ENCODE measurements at regions not wholly inside any gene's neighbourhood (a gene's known extent, or its start where the extent isn't known, plus 50 kb on each side); places are given as distances from the start of the nearest gene placed in this dataset.

DNA sequence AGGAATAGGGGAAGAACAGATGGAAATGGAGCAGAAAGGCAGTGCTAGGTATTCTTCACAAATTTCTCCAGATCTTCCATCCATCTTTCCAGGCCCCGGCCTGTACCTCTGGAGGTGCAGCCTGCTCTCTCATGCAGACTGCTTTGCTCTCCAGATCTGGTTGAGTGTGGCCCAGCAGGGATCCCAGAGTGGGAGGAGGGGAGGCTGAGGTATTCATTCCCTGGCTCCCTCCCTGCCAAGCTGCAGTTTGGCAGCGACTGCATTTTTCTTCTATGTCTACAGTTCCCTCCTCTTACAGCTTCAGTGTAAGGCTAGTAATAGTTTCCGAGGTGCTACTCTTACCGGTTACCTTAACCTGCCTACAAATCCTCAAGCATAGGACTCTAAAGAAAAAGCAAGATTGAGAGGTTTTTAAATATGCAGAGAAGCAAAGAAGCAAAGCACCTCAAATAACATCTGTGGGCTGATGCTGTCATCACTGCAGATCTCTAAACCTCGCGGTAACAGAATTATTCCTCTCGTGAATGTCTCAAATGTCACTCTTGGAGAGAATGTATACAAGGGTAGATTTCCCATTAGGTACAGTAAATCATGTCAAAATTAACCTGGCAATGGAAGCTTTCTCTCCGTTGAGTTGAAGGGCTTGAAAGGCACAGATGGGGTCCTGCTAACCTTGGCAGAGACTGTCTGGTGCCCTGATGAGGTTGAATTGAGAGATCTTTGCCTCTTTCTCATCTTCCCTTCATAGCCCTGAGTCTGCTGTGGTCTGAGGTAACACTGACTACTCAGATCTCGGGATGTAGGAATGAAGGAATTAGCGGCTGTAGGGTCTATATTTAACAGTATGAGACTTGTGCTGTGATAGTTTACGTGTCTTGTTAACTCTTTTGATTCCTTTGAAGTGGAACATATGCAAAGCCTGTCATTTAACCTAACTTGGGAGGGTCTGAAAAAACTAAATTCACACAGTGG is 297.9 kb upstream of the C11orf87 start:
- H3K36me3 Mint-ChIP-seq (ENCODE audit: insufficient read depth) = no peaks in the 10 kb centered on the region
- H3K9me3 Mint-ChIP-seq (ENCODE audit: low read depth) = no peaks in the 10 kb centered on the region
- no peaks in the 10 kb centered on the region for H3K27me3 Mint-ChIP-seq
- H3K27ac Mint-ChIP-seq = no peak overlapping the region
- H3K4me3 Mint-ChIP-seq (ENCODE audit: low read depth) = no peak overlapping the region
- no peak for DNase-seq (ENCODE audit: low spot score, unreplicated experiment)
- no peaks in the 10 kb centered on the region for H3K4me1 Mint-ChIP-seq (ENCODE audit: low read depth)
- TF ChIP-seq, protein P1, sequence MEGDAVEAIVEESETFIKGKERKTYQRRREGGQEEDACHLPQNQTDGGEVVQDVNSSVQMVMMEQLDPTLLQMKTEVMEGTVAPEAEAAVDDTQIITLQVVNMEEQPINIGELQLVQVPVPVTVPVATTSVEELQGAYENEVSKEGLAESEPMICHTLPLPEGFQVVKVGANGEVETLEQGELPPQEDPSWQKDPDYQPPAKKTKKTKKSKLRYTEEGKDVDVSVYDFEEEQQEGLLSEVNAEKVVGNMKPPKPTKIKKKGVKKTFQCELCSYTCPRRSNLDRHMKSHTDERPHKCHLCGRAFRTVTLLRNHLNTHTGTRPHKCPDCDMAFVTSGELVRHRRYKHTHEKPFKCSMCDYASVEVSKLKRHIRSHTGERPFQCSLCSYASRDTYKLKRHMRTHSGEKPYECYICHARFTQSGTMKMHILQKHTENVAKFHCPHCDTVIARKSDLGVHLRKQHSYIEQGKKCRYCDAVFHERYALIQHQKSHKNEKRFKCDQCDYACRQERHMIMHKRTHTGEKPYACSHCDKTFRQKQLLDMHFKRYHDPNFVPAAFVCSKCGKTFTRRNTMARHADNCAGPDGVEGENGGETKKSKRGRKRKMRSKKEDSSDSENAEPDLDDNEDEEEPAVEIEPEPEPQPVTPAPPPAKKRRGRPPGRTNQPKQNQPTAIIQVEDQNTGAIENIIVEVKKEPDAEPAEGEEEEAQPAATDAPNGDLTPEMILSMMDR (IDR thresholded peaks at IDR 0.05; ENCODE audit: unreplicated experiment) = no peak

DNA sequence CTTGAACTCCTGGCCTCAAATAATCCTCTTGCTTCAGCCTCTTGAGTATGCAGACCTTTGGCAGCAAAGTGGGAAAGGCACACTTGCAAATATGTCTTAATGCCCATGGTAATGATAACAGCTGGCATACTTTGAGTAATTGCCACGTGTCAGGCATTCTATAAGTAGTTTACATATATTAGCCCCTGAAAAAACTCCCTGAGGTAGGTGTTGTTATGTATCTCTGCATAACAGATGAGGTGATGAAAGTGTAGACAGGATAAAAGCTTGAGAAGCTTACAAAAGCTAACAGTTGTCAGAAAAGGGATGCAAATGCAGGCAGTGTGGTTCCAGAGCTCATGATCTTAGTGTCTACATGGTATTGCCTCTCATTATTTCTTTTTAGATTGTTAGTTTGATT is 291.1 kb upstream of the C11orf87 start:
- Mint-ChIP-seq H3K36me3 (ENCODE audit: insufficient read depth) (no peaks in the 10 kb centered on the region), H3K27me3 (peaks cover 21% of the 10 kb centered on the region), H3K27ac (no peak overlapping the region), H3K4me3 (ENCODE audit: low read depth) (no peak overlapping the region), H3K4me1 (ENCODE audit: low read depth) (peaks cover 3% of the 10 kb centered on the region), H3K9me3 (ENCODE audit: low read depth) (no peaks in the 10 kb centered on the region)
- DNase-seq (ENCODE audit: low spot score, unreplicated experiment) = no peak
- TF ChIP-seq, protein P1 (IDR thresholded peaks at IDR 0.05; ENCODE audit: unreplicated experiment) = no peak

DNA sequence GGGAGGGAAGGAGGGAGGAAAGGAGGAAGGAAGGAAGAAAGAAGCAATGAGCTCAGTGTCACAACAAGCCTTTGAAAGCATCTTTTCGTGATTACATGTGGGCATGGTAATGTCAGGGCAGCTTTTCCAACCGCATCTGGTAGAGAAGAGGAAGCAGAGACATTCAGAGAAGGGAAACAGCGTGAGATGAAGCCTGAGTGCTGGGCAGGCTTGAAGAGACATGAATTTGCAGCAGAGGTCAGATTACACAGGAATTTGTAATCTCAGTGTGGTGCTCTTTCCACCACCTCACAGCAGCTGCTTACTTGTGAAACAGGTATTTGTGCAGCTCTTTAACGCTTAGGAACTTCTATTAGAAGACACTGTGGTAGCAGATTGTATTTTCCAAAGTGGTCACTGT is 289.5 kb upstream of the C11orf87 start:
- Mint-ChIP-seq H3K4me1 (ENCODE audit: low read depth) (peaks cover 3% of the 10 kb centered on the region), H3K4me3 (ENCODE audit: low read depth) (no peak overlapping the region), H3K27me3 (peaks cover 23% of the 10 kb centered on the region), H3K36me3 (ENCODE audit: insufficient read depth) (no peaks in the 10 kb centered on the region), H3K9me3 (ENCODE audit: low read depth) (peaks cover 3% of the 10 kb centered on the region), H3K27ac (no peak overlapping the region)
- no peak for DNase-seq (ENCODE audit: low spot score, unreplicated experiment)
- TF ChIP-seq, protein P1 (IDR thresholded peaks at IDR 0.05; ENCODE audit: unreplicated experiment) = no peak

DNA sequence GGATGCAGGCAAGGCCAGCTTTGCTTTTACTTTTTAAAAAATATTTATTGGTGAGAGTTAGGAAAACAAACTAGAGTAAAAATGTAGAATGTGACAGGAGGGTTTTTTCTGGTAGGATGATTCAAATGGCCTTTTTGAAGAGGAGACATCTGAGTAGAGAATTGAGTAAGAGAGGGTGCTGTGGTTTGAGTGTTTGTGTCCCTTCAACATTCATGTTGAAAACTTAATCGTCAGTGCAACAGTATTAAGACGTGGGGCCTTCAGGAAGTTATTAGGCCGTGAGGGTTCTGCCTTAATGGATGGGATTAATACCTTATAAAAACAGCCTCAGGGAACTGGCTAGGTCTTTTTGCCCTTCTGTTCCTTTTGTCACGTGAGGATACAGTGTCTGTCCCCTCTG is 288.8 kb upstream of the C11orf87 start:
- peaks cover 23% of the 10 kb centered on the region for H3K27me3 Mint-ChIP-seq
- TF ChIP-seq, protein P1 (IDR thresholded peaks at IDR 0.05; ENCODE audit: unreplicated experiment) = no peak
- no peak overlapping the region for H3K27ac Mint-ChIP-seq
- H3K4me3 Mint-ChIP-seq (ENCODE audit: low read depth) = no peak overlapping the region
- peaks cover 3% of the 10 kb centered on the region for H3K4me1 Mint-ChIP-seq (ENCODE audit: low read depth)
- peaks cover 5% of the 10 kb centered on the region for H3K9me3 Mint-ChIP-seq (ENCODE audit: low read depth)
- DNase-seq (ENCODE audit: low spot score, unreplicated experiment) = no peak
- H3K36me3 Mint-ChIP-seq (ENCODE audit: insufficient read depth) = no peaks in the 10 kb centered on the region

DNA sequence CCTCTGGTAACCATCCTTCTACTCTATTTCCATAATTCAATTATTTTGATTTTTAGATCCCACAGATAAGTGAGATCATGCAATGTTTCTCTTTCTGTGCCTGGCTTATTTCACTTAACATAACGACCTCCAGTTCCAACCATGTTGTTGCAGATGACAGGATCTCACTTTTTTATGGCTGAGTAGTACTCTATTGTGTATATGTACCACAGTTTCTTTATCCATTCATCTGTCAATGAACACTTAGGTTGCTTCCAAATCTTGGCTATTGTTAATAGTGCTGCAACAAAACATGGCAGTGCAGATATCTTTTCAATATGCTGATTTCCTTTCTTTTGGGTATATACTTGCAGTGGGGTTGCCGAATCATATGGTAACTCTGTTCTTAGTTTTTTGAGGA is 286.4 kb upstream of the C11orf87 start:
- TF ChIP-seq, protein P1 (IDR thresholded peaks at IDR 0.05; ENCODE audit: unreplicated experiment) = no peak
- Mint-ChIP-seq H3K27ac (no peak overlapping the region), H3K27me3 (peaks cover 20% of the 10 kb centered on the region), H3K36me3 (ENCODE audit: insufficient read depth) (no peaks in the 10 kb centered on the region), H3K4me3 (ENCODE audit: low read depth) (no peak overlapping the region), H3K4me1 (ENCODE audit: low read depth) (peaks cover 3% of the 10 kb centered on the region), H3K9me3 (ENCODE audit: low read depth) (peaks cover 5% of the 10 kb centered on the region)
- DNase-seq (ENCODE audit: low spot score, unreplicated experiment) = no peak

All from progenitor cell of endocrine pancreas (in vitro differentiated cells).